GM12878 (cell line): ENCODE measurements at regions not wholly inside any gene's neighbourhood (a gene's known extent, or its start where the extent isn't known, plus 50 kb on each side); places are given as distances from the start of the nearest gene placed in this dataset.

Experiments
- ATAC-seq: fragments of 200-7000 bp; cut with Tn5 transposase; 3 replicates; pipeline ENCODE4 v1.9.1; 2020; ENCODE audit warnings: mild to moderate bottlenecking, moderate library complexity
- BruUV-seq: library from RNA; stranded (reverse); fragments of 400-500 nt; replicated peaks from 2 replicates; lab custom pipeline; 2021; lab: Mats Ljungman, UMichigan
- CTCF ChIA-PET: fragments of 300-600 bp; sonication (Branson Sonifier 250); formaldehyde crosslinking; extraction: SDS; loops from one replicate; lab custom pipeline; 2021; ENCODE audit warnings: inconsistent platforms; lab: Yijun Ruan, JAX
- POLR2A ChIA-PET: fragments of 350-600 bp; formaldehyde crosslinking; extraction: SDS; loops from one replicate; lab custom pipeline; 2021; ENCODE audit warnings: inconsistent platforms; lab: Charles Lee
- RAD21 ChIA-PET: fragments of 300-600 bp; sonication (Branson Sonifier 250); formaldehyde crosslinking; loops from one replicate; lab custom pipeline; 2023; ENCODE audit warnings: antibody characterized with exemption; ENCODE audit not compliant: unreplicated experiment; lab: Charles Lee
- SMC1A ChIA-PET: fragments of 300-600 bp; sonication (Branson Sonifier 250); formaldehyde crosslinking; loops from one replicate; lab custom pipeline; 2023; ENCODE audit not compliant: unreplicated experiment, uncharacterized antibody; lab: Charles Lee
- DNase-seq: peaks from one replicate; pipeline ENCODE4 v3.0.0-alpha.2; 2011; ENCODE audit warnings: low read depth, low spot score
- FAIRE-seq: peaks from 3 replicates; lab custom pipeline; 2011; peaks lifted over from hg19 to GRCh38; lab: Jason Lieb, UNC
- H2AFZ ChIP-seq: 2 replicates; pipeline ENCODE4 v1.6.0; 2011; ENCODE audit warnings: low read depth, low read length, control low read depth; ENCODE audit not compliant: control insufficient read depth
- H3K27ac ChIP-seq: 2 replicates; pipeline ENCODE4 v1.5.1; 2011; ENCODE audit warnings: control low read depth; ENCODE audit not compliant: control insufficient read depth, insufficient read depth
- H3K27me3 ChIP-seq, 2 experiments: replicated peaks in 1 of 2; 2 replicates each; pipeline versions ENCODE4 v1.6.0 to v1.6.1; 2011; ENCODE audit warnings: low read length in 1 of 2; ENCODE audit not compliant: control insufficient read depth in 2 of 2, insufficient read depth in 2 of 2
- H3K36me3 ChIP-seq, 2 experiments: 2 replicates each; pipeline ENCODE4 v1.5.1; 2011; ENCODE audit warnings: low read length in 1 of 2; ENCODE audit not compliant: control insufficient read depth in 2 of 2, insufficient read depth in 2 of 2
- H3K4me1 ChIP-seq: 2 replicates; pipeline ENCODE4 v1.6.1; 2011; ENCODE audit warnings: mild to moderate bottlenecking, low read length, moderate library complexity, mixed read lengths; ENCODE audit not compliant: control insufficient read depth, insufficient read depth
- H3K4me2 ChIP-seq: 2 replicates; pipeline ENCODE4 v1.6.0; 2011; ENCODE audit warnings: control low read depth; ENCODE audit not compliant: control insufficient read depth, insufficient read depth
- H3K4me3 ChIP-seq: fragments of 200-600 bp; sonication (generic); 2 replicates; pipeline ENCODE4 v1.5.1; 2016
- H3K79me2 ChIP-seq: 2 replicates; pipeline ENCODE4 v1.6.0; 2011; ENCODE audit warnings: low read length; ENCODE audit not compliant: control insufficient read depth, insufficient read depth
- H3K9ac ChIP-seq: 2 replicates; pipeline ENCODE4 v1.8.0; 2011; ENCODE audit warnings: low read length, control low read depth, mixed read lengths; ENCODE audit not compliant: control insufficient read depth, insufficient read depth
- H3K9me3 ChIP-seq: replicated peaks from 3 replicates; pipeline ENCODE4 v1.5.1; 2011; ENCODE audit warnings: mild to moderate bottlenecking, low read length; ENCODE audit not compliant: control insufficient read depth, insufficient read depth
- H4K20me1 ChIP-seq: 2 replicates; pipeline ENCODE4 v1.6.0; 2011; ENCODE audit not compliant: control insufficient read depth, insufficient read depth
- JUNB ChIP-seq: IDR thresholded peaks from 2 replicates; pipeline ENCODE4 v1.6.1; 2016; ENCODE audit warnings: antibody characterized with exemption, mild to moderate bottlenecking
- NRF1 ChIP-seq: conservative IDR thresholded peaks from 2 replicates; pipeline ENCODE4 v1.6.1; 2011; ENCODE audit warnings: mild to moderate bottlenecking, low read depth, low read length, improper control_type of control experiment
- WGBS: methylation state at CpG from one replicate; pipeline ENCODE4 v1.1.6; 2016; ENCODE audit warnings: low lambda C conversion rate; ENCODE audit not compliant: insufficient replicate concordance, insufficient coverage; ENCODE audit errors: missing lambda C conversion rate; 5-methylcytosine and 5-hydroxymethylcytosine counted together
- in situ Hi-C: fragments of 300-500 bp; cut with MboI; formaldehyde crosslinking; loops from 9 replicates; pipeline ENCODE4 v1.14.3; 2018; ENCODE audit warnings: mixed read lengths
- intact Hi-C: fragments of 100-400 bp; cut with micrococcal nuclease; formaldehyde crosslinking; loops from one replicate; pipeline ENCODE4 v1.14.2; 2022; ENCODE audit not compliant: unreplicated experiment

- FAIRE-seq (no peak), ATAC-seq (no peak), DNase-seq (no peak)
- Histone ChIP-seq H3K9me3 (no peaks in the 10 kb centered on the region), H3K4me3 (no peak overlapping the region), H3K27me3 (no peaks in the 10 kb centered on the region), H3K4me2 (no peak overlapping the region), H3K79me2 (no peaks in the 10 kb centered on the region), H4K20me1 (no peaks in the 10 kb centered on the region), H3K9ac (no peak overlapping the region), H3K4me1 (no peaks in the 10 kb centered on the region), H2AFZ (no peak overlapping the region), H3K27ac (no peak overlapping the region), H3K36me3 (no peaks in the 10 kb centered on the region)
- in situ Hi-C loops (no loop called here), intact Hi-C loops (no loop called here)
- WGBS = 12% methylated on average over 3 of the region's 3 CpGs
- RAD21 ChIA-PET = no interaction called here
- TF ChIP-seq NRF1 = no peak
- TF ChIP-seq JUNB = no peak
- POLR2A ChIA-PET = no interaction called here
- CTCF ChIA-PET = no interaction called here
- SMC1A ChIA-PET = interaction anchor here (1.2 kb wide), 1 partner anchor 59 kb away, joined by 3 read pairs; no protein-coding TSS in a partner anchor
- BruUV-seq = no TSS peak
Observed at GRCh38 chr1:213936571-213936970, 51.2 kb upstream of the PROX1 start.
